ENCODE measurements at regions not wholly inside any gene's neighbourhood (a gene's known extent, or its start where the extent isn't known, plus 50 kb on each side); places are given as distances from the start of the nearest gene placed in this dataset.

DNA sequence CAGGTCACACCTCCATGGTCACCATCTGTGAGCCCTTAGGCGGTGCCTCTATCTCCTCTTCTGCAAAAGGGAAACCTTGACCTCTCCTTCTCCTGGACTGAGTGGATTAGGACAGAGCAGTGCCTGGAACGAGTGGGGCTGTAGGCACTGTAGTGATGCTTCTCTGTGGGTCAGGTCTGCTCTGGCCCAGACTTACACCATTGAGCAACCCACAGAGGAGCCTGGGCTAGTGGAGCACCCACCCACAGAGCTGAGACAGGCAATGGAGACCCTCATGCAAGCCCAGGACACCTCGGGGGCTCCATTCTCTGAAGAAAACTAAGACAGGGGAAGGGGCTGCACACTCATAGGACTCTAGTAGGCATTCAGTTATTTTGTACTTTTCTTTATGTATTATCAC, 400.6 kb downstream of the GADD45G start:
- TF ChIP-seq EZH2 (IDR thresholded peaks at IDR 0.05; ENCODE audit: borderline replicate concordance, low read depth, low read length, poor library complexity, severe bottlenecking) (no peak), CTCF (conservative IDR thresholded peaks at IDR 0.05; ENCODE audit: low read depth, low read length) (no peak)
- BruUV-seq (replicated peaks) = no TSS peak
- POLR2A ChIA-PET (ENCODE audit: low non-redundant PET) = no interaction called here

DNA sequence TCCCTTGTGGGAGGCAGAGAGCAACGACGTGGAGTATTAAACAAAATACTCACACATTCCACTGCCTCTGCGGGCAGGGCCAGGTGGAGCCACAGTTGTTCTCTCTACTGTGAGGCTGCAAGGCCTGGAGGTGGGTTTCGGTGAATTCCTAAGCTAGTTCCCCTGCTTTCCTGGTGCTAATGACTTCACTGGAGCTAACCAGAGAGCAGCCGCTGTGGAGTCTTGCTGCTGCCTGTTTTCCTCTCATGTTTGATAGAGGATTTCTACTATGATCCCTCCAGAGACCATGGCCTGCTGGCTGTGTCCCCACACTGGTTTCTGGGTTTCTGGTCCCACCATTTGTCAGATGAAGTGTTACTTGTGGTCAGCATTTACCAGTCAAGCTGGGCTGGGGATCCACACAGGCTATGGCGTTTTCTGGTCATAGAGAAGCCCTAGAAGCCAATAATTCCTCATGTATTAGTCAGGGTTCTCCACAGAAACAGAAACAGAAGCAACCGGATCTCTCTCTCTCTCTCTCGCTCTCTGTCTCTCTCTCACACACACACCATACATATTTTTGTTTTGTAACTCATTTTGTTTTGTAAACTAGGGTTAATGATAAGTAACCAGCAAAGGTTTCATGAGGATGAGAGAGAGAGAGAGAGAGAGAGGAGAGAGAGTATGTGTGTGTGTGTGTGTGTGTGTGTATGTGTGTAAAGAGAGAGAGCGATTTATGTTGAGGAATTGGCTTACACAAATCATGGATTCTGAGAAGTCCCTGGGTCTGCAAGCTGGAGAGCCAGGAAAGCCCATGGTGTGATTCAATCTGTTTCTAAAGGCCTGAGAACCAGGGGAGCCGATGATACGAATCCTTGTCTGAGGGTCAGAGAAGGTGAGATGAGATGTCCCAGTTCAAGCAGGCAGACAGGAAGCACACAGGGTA, 403.0 kb downstream of the GADD45G start:
- H3K4me3 ChIP-seq (ENCODE audit: low read depth, low read length, poor library complexity, severe bottlenecking) = no peak overlapping the region
- H3K27me3 ChIP-seq (replicated peaks; ENCODE audit: insufficient read depth, low read depth, low read length, poor library complexity) = no peaks in the 10 kb centered on the region
- TF ChIP-seq EZH2 (IDR thresholded peaks at IDR 0.05; ENCODE audit: borderline replicate concordance, low read depth, low read length, poor library complexity, severe bottlenecking) = no peak
- no peak for TF ChIP-seq CTCF (conservative IDR thresholded peaks at IDR 0.05; ENCODE audit: low read depth, low read length)
- no peaks in the 10 kb centered on the region for H3K36me3 ChIP-seq (ENCODE audit: insufficient read depth, low read length, poor library complexity, severe bottlenecking)
- H3K9me3 ChIP-seq (ENCODE audit: low read depth, low read length, poor library complexity, severe bottlenecking) = no peaks in the 10 kb centered on the region
- intact Hi-C loops (cut with micrococcal nuclease; ENCODE audit: unreplicated experiment) = no loop called here
- no TSS peak for BruUV-seq (replicated peaks)
- ChIA-PET POLR2A (ENCODE audit: low non-redundant PET) (no interaction called here), CTCF (no interaction called here)
- DNase-seq (ENCODE audit: low spot score) = no peak
- H3K27ac ChIP-seq (ENCODE audit: low read depth, low read length, poor library complexity, severe bottlenecking) = no peak overlapping the region
- H3K4me1 ChIP-seq (ENCODE audit: insufficient read depth, low read length, poor library complexity, severe bottlenecking) = no peaks in the 10 kb centered on the region

More for the DNA sequence above, 400.6 kb downstream of the GADD45G start:
- Histone ChIP-seq H3K9me3 (ENCODE audit: low read depth, low read length, poor library complexity, severe bottlenecking) (no peaks in the 10 kb centered on the region), H3K4me1 (ENCODE audit: insufficient read depth, low read length, poor library complexity, severe bottlenecking) (no peaks in the 10 kb centered on the region), H3K4me3 (ENCODE audit: low read depth, low read length, poor library complexity, severe bottlenecking) (no peak overlapping the region), H3K36me3 (ENCODE audit: insufficient read depth, low read length, poor library complexity, severe bottlenecking) (no peaks in the 10 kb centered on the region), H3K27me3 (replicated peaks; ENCODE audit: insufficient read depth, low read depth, low read length, poor library complexity) (no peaks in the 10 kb centered on the region), H3K27ac (ENCODE audit: low read depth, low read length, poor library complexity, severe bottlenecking) (no peak overlapping the region)
- CTCF ChIA-PET = no interaction called here
- no peak for DNase-seq (ENCODE audit: low spot score)
- intact Hi-C loops (cut with micrococcal nuclease; ENCODE audit: unreplicated experiment) = no loop called here

GRCh38 chr9:90009447-90009846, 404.6 kb downstream of the GADD45G start:
- TF ChIP-seq CTCF (conservative IDR thresholded peaks at IDR 0.05; ENCODE audit: low read depth, low read length) (no peak), EZH2 (IDR thresholded peaks at IDR 0.05; ENCODE audit: borderline replicate concordance, low read depth, low read length, poor library complexity, severe bottlenecking) (no peak)
- BruUV-seq (replicated peaks) = no TSS peak
- Histone ChIP-seq H3K9me3 (ENCODE audit: low read depth, low read length, poor library complexity, severe bottlenecking) (no peaks in the 10 kb centered on the region), H3K4me3 (ENCODE audit: low read depth, low read length, poor library complexity, severe bottlenecking) (no peak overlapping the region), H3K36me3 (ENCODE audit: insufficient read depth, low read length, poor library complexity, severe bottlenecking) (no peaks in the 10 kb centered on the region), H3K27me3 (replicated peaks; ENCODE audit: insufficient read depth, low read depth, low read length, poor library complexity) (no peaks in the 10 kb centered on the region), H3K27ac (ENCODE audit: low read depth, low read length, poor library complexity, severe bottlenecking) (no peak overlapping the region), H3K4me1 (ENCODE audit: insufficient read depth, low read length, poor library complexity, severe bottlenecking) (no peaks in the 10 kb centered on the region)
- no peak for DNase-seq (ENCODE audit: low spot score)
- ChIA-PET POLR2A (ENCODE audit: low non-redundant PET) (no interaction called here), CTCF (no interaction called here)
- intact Hi-C loops (cut with micrococcal nuclease; ENCODE audit: unreplicated experiment) = no loop called here
